ENCODE measurements at regions not wholly inside any gene's neighbourhood (a gene's known extent, or its start where the extent isn't known, plus 50 kb on each side); places are given as distances from the start of the nearest gene placed in this dataset.

GRCh38 chr20:60883496-60883895 is 368.6 kb upstream of the CDH4 start:
- H2BK12ac ChIP-seq (ENCODE audit: low read depth, low read length), result no peak overlapping the region
- no peak overlapping the region for H3K27ac ChIP-seq (ENCODE audit: low read depth, low read length)
- H3K9ac ChIP-seq (replicated peaks in 1 of 4; ENCODE audit: extremely low read depth in 1 of 4, low read depth in 3 of 4, low read length in 3 of 4), result no peak overlapping the region
- DNase-seq (ENCODE audit: low read depth in 1 of 2, low spot score in 2 of 2) (no peak), FAIRE-seq (no peak)
- no peak overlapping the region for H2AFZ ChIP-seq (ENCODE audit: low read length)
- H3K4ac ChIP-seq (replicated peaks; ENCODE audit: insufficient read length, low read depth, low read length), result no peak overlapping the region
- TF ChIP-seq TCF12 (IDR thresholded peaks at IDR 0.05; ENCODE audit: low read depth, low read length), result no peak
- TF ChIP-seq POU5F1 (IDR thresholded peaks at IDR 0.05; ENCODE audit: low read depth, low read length), result no peak
- no peak for TF ChIP-seq CEBPB (IDR thresholded peaks at IDR 0.05; ENCODE audit: low read depth, low read length)
- no peak for TF ChIP-seq KDM5A (IDR thresholded peaks at IDR 0.05; ENCODE audit: low read length)
- no peak for TF ChIP-seq CTCF (IDR thresholded peaks at IDR 0.05; ENCODE audit: control extremely low read depth in 1 of 3, insufficient read depth in 1 of 3, low read depth in 1 of 3, low read length in 3 of 3)
- no peak for TF ChIP-seq BRCA1 (IDR thresholded peaks at IDR 0.05; ENCODE audit: low read depth, low read length)
- no peak for TF ChIP-seq BACH1 (IDR thresholded peaks at IDR 0.05; ENCODE audit: low read length)
- TF ChIP-seq SRF (IDR thresholded peaks at IDR 0.05; ENCODE audit: low read depth, low read length), result no peak
- no peak for TF ChIP-seq SP2 (IDR thresholded peaks at IDR 0.05; ENCODE audit: low read length)
- no peak for TF ChIP-seq CHD1 (IDR thresholded peaks at IDR 0.05; ENCODE audit: low read depth, low read length)
- no peak for TF ChIP-seq MAX (IDR thresholded peaks at IDR 0.05)
- TF ChIP-seq SIN3A (conservative IDR thresholded peaks at IDR 0.05 in 1 of 2, IDR thresholded peaks at IDR 0.05 in 1 of 2; ENCODE audit: low read depth in 1 of 2, low read length in 2 of 2), result no peak
- no peak for TF ChIP-seq KDM4A (IDR thresholded peaks at IDR 0.05; ENCODE audit: low read depth, low read length, severe bottlenecking)
- H3K79me2 ChIP-seq (ENCODE audit: control insufficient read depth in 1 of 2, insufficient read depth in 2 of 2, low read length in 2 of 2), result no peaks in the 10 kb centered on the region; a peak in 1 of 4 replicates
- no peak overlapping the region for H2AK5ac ChIP-seq (ENCODE audit: low read depth, low read length)
- H3K9me3 ChIP-seq (ENCODE audit: insufficient read depth in 2 of 2, low read depth in 1 of 2, low read length in 1 of 2), result no peaks in the 10 kb centered on the region
- no peak overlapping the region for H2BK120ac ChIP-seq (replicated peaks; ENCODE audit: low read depth, low read length)
- H4K91ac ChIP-seq (replicated peaks; ENCODE audit: insufficient read length, low read length), result no peak overlapping the region
- H3K27me3 ChIP-seq (replicated peaks in 1 of 4; ENCODE audit: control insufficient read depth in 3 of 4, extremely low read depth in 1 of 4, insufficient read depth in 3 of 4, low read length in 3 of 4), result peaks cover 0 to 2% (median under 1%) of the 10 kb centered on the region in 4 experiments; a peak in 4 of 7 replicates
- no peak overlapping the region for H2BK15ac ChIP-seq (ENCODE audit: low read length)
- H3K36me3 ChIP-seq (ENCODE audit: control insufficient read depth in 2 of 4, insufficient read depth in 4 of 4, low read length in 3 of 4), result no peaks in the 10 kb centered on the region; a peak in 1 of 8 replicates
- H4K5ac ChIP-seq (ENCODE audit: insufficient read length, low read depth, low read length), result no peak overlapping the region
- no peak overlapping the region for H3K23ac ChIP-seq (ENCODE audit: insufficient read length)
- H3K18ac ChIP-seq (ENCODE audit: extremely low read depth, low read length), result no peak overlapping the region
- no peak overlapping the region for H3K56ac ChIP-seq (replicated peaks; ENCODE audit: insufficient read length, low read depth, low read length)
- 86% methylated on average over 4 of the region's 4 CpGs; no CpG with 5 or more reads in 1 of the 2 experiments for WGBS, 2 experiments (ENCODE audit: extremely low coverage in 1 of 2, insufficient coverage in 1 of 2, insufficient read length in 1 of 2, insufficient replicate concordance in 2 of 2, low coverage in 1 of 2, low lambda C conversion rate in 2 of 2, missing lambda C conversion rate in 1 of 2)
- no peak overlapping the region for H4K8ac ChIP-seq (ENCODE audit: extremely low read depth, insufficient read depth, low read length)
- H3K79me1 ChIP-seq (ENCODE audit: low read depth, low read length), result no peaks in the 10 kb centered on the region
- no peak overlapping the region for H2BK20ac ChIP-seq (ENCODE audit: low read length)
- CTCF ChIA-PET (ENCODE audit: partially characterized antibody), result no interaction called here
- no peaks in the 10 kb centered on the region for H3K4me1 ChIP-seq (replicated peaks in 1 of 4; ENCODE audit: control insufficient read depth in 3 of 4, insufficient read depth in 4 of 4, low read length in 3 of 4)
- H3K14ac ChIP-seq (ENCODE audit: insufficient read length), result no peak overlapping the region
- H3K23me2 ChIP-seq (ENCODE audit: low read depth, low read length), result peaks cover 5% of the 10 kb centered on the region; the same call in 1 of the 2 replicates
- H3K4me3 ChIP-seq (ENCODE audit: extremely low read depth in 1 of 4, insufficient read depth in 2 of 4, low read depth in 3 of 4, low read length in 4 of 4), result no peak overlapping the region
- no peak overlapping the region for H3K4me2 ChIP-seq (ENCODE audit: insufficient read depth in 1 of 2, low read depth in 2 of 2, low read length in 2 of 2)
- no peak overlapping the region for H2BK5ac ChIP-seq (ENCODE audit: low read depth, low read length)
- H4K20me1 ChIP-seq (replicated peaks in 1 of 2; ENCODE audit: control insufficient read depth in 1 of 2, insufficient read depth in 2 of 2, low read length in 2 of 2), result no peaks in the 10 kb centered on the region
- POLR2A ChIA-PET (ENCODE audit: partially characterized antibody), result no interaction called here

Measured in H1 (cell line).